Mesenchymal stem cell (in vitro differentiated cells and primary cell): ENCODE measurements at regions not wholly inside any gene's neighbourhood (a gene's known extent, or its start where the extent isn't known, plus 50 kb on each side); places are given as distances from the start of the nearest gene placed in this dataset.

ENCODE experiments used
- DNase-seq: peaks from one replicate; pipeline ENCODE4 v3.0.0-alpha.2; 2013
- H2AFZ ChIP-seq: one replicate; pipeline ENCODE4 v1.6.1; 2013; ENCODE audit warnings: low read depth, mild to moderate bottlenecking, control low read depth, inconsistent platforms, low read length, moderate library complexity
- H2AK5ac ChIP-seq: 2 replicates; pipeline ENCODE4 v1.6.1; 2013; ENCODE audit warnings: low read length, moderate library complexity, mild to moderate bottlenecking, inconsistent platforms; ENCODE audit not compliant: severe bottlenecking
- H2BK120ac ChIP-seq: one replicate; pipeline ENCODE4 v1.6.1; 2013; ENCODE audit warnings: low read depth, mild to moderate bottlenecking, inconsistent platforms, low read length, moderate library complexity
- H2BK12ac ChIP-seq, 2 experiments: one replicate each; pipeline ENCODE4 v1.6.1; 2013; ENCODE audit warnings: inconsistent platforms in 2 of 2, low read length in 2 of 2, mild to moderate bottlenecking in 2 of 2, moderate library complexity in 2 of 2, control low read depth in 1 of 2
- H2BK15ac ChIP-seq: one replicate; pipeline ENCODE4 v1.6.1; 2013; ENCODE audit warnings: mild to moderate bottlenecking, low read depth, inconsistent platforms; ENCODE audit not compliant: poor library complexity, severe bottlenecking
- H2BK5ac ChIP-seq: 2 replicates; pipeline ENCODE4 v1.6.1; 2013; ENCODE audit warnings: low read depth, mild to moderate bottlenecking, low read length, control low read depth, inconsistent platforms; ENCODE audit not compliant: poor library complexity, severe bottlenecking
- H3K14ac ChIP-seq, 2 experiments: one replicate each; pipeline ENCODE4 v1.6.1; 2013; ENCODE audit warnings: inconsistent platforms in 2 of 2, low read length in 2 of 2, control low read depth in 1 of 2, mild to moderate bottlenecking in 1 of 2, moderate library complexity in 1 of 2
- H3K18ac ChIP-seq, 2 experiments: one replicate each; pipeline ENCODE4 v1.6.1; 2013; ENCODE audit warnings: inconsistent platforms in 2 of 2, low read length in 2 of 2, control low read depth in 1 of 2, low read depth in 1 of 2, mild to moderate bottlenecking in 1 of 2
- H3K23ac ChIP-seq, 2 experiments: one replicate each; pipeline ENCODE4 v1.6.1; 2013; ENCODE audit warnings: inconsistent platforms in 2 of 2, low read length in 2 of 2, mild to moderate bottlenecking in 2 of 2, moderate library complexity in 2 of 2, control low read depth in 1 of 2
- H3K27ac ChIP-seq: 2 replicates; pipeline ENCODE4 v1.5.1; 2013; ENCODE audit warnings: mild to moderate bottlenecking, moderate library complexity, low read length, control low read depth, inconsistent platforms; ENCODE audit not compliant: poor library complexity, severe bottlenecking
- H3K27me3 ChIP-seq, 2 experiments: 2 replicates each; pipeline versions ENCODE4 v1.6.1 to v1.7.0; 2013; ENCODE audit warnings: low read length in 2 of 2, mild to moderate bottlenecking in 2 of 2, moderate library complexity in 2 of 2, control low read depth in 1 of 2, inconsistent platforms in 1 of 2; ENCODE audit not compliant: control insufficient read depth in 1 of 2, insufficient read depth in 1 of 2
- H3K36me3 ChIP-seq, 2 experiments: 2 replicates each; pipeline versions ENCODE4 v1.6.1 to v1.7.0; 2013; ENCODE audit warnings: low read length in 2 of 2, control low read depth in 1 of 2, inconsistent platforms in 1 of 2, low read depth in 1 of 2, mild to moderate bottlenecking in 1 of 2; ENCODE audit not compliant: insufficient read depth in 2 of 2, control insufficient read depth in 1 of 2
- H3K4ac ChIP-seq, 2 experiments: one replicate each; pipeline ENCODE4 v1.6.1; 2013; ENCODE audit warnings: inconsistent platforms in 2 of 2, low read length in 2 of 2, mild to moderate bottlenecking in 2 of 2, moderate library complexity in 2 of 2, control low read depth in 1 of 2, low read depth in 1 of 2
- H3K4me1 ChIP-seq: 2 replicates; pipeline ENCODE4 v1.6.1; 2013; ENCODE audit warnings: low read depth, low read length, control low read depth; ENCODE audit not compliant: control insufficient read depth, insufficient read depth
- H3K4me2 ChIP-seq: 2 replicates; pipeline ENCODE4 v1.6.1; 2013; ENCODE audit warnings: low read length, mild to moderate bottlenecking, inconsistent platforms; ENCODE audit not compliant: poor library complexity, severe bottlenecking
- H3K4me3 ChIP-seq, 2 experiments: 2 replicates each; pipeline versions ENCODE4 v1.5.1 to v1.7.0; 2013; ENCODE audit warnings: low read length in 2 of 2, mild to moderate bottlenecking in 2 of 2, control low read depth in 1 of 2, low read depth in 1 of 2; ENCODE audit not compliant: insufficient read depth in 1 of 2
- H3K79me1 ChIP-seq: replicated peaks from 2 replicates; pipeline ENCODE4 v1.6.1; 2013; ENCODE audit warnings: mild to moderate bottlenecking, control low read depth, low read length, inconsistent platforms; ENCODE audit not compliant: poor library complexity, severe bottlenecking
- H3K9ac ChIP-seq: 2 replicates; pipeline ENCODE4 v1.7.0; 2013; ENCODE audit warnings: mild to moderate bottlenecking, low read length, moderate library complexity
- H3K9me3 ChIP-seq: 2 replicates; pipeline ENCODE4 v1.7.0; 2013; ENCODE audit warnings: mild to moderate bottlenecking, low read length; ENCODE audit not compliant: control insufficient read depth
- H4K8ac ChIP-seq: one replicate; pipeline ENCODE4 v1.6.1; 2013; ENCODE audit warnings: inconsistent platforms, mild to moderate bottlenecking, low read length, moderate library complexity
- H4K91ac ChIP-seq: one replicate; pipeline ENCODE4 v1.6.1; 2013; ENCODE audit warnings: mild to moderate bottlenecking, low read length, inconsistent platforms
- WGBS: methylation state at CpG from one replicate; pipeline ENCODE4 v1.1.7; 2013; ENCODE audit warnings: mixed read lengths; 5-methylcytosine and 5-hydroxymethylcytosine counted together

GRCh38 chr2:239695106-239695727 is 294.4 kb upstream of the HDAC4 start:
- no peak overlapping the region for H2BK15ac ChIP-seq
- H2BK5ac ChIP-seq = no peak overlapping the region
- H3K36me3 ChIP-seq = no peaks in the 10 kb centered on the region
- H2BK120ac ChIP-seq = no peak overlapping the region
- no peak overlapping the region for H3K27ac ChIP-seq
- no peak overlapping the region for H4K91ac ChIP-seq
- no peaks in the 10 kb centered on the region for H3K79me1 ChIP-seq
- H3K4ac ChIP-seq = no peak overlapping the region
- no peak overlapping the region for H2AK5ac ChIP-seq
- no peak overlapping the region for H3K4me3 ChIP-seq
- H3K9ac ChIP-seq = no peak overlapping the region
- no peak overlapping the region for H4K8ac ChIP-seq
- no peak overlapping the region for H3K18ac ChIP-seq
- 78% methylated on average over 6 of the region's 6 CpGs for WGBS
- no peak for DNase-seq
- no peaks in the 10 kb centered on the region for H3K9me3 ChIP-seq
- H3K23ac ChIP-seq = no peak overlapping the region
- H2AFZ ChIP-seq = no peak overlapping the region
- H3K14ac ChIP-seq = no peak overlapping the region
- H3K27me3 ChIP-seq = peaks cover 0 to 39% of the 10 kb centered on the region in 2 experiments
- no peak overlapping the region for H2BK12ac ChIP-seq
- H3K4me1 ChIP-seq = no peaks in the 10 kb centered on the region
- H3K4me2 ChIP-seq = no peak overlapping the region

- H3K4me2 ChIP-seq = no peak overlapping the region
- no peaks in the 10 kb centered on the region for H3K9me3 ChIP-seq
- no peak overlapping the region for H3K27ac ChIP-seq
- no peak overlapping the region for H3K18ac ChIP-seq
- no peak overlapping the region for H2BK12ac ChIP-seq
- H4K91ac ChIP-seq = no peak overlapping the region
- H2BK5ac ChIP-seq = no peak overlapping the region
- H2BK120ac ChIP-seq = no peak overlapping the region
- H2AK5ac ChIP-seq = no peak overlapping the region
- H3K14ac ChIP-seq = no peak overlapping the region
- H2BK15ac ChIP-seq = no peak overlapping the region
- no peaks in the 10 kb centered on the region for H3K36me3 ChIP-seq
- H2AFZ ChIP-seq = no peak overlapping the region
- H3K9ac ChIP-seq = no peak overlapping the region
- 33% methylated on average over 4 of the region's 4 CpGs for WGBS
- H4K8ac ChIP-seq = no peak overlapping the region
- no peak overlapping the region for H3K23ac ChIP-seq
- no peak overlapping the region for H3K4ac ChIP-seq
- H3K27me3 ChIP-seq = peaks cover 0 to 46% of the 10 kb centered on the region in 2 experiments
- no peaks in the 10 kb centered on the region for H3K4me1 ChIP-seq
- H3K79me1 ChIP-seq = no peaks in the 10 kb centered on the region
- H3K4me3 ChIP-seq = no peak overlapping the region
- DNase-seq = no peak
These were observed 293.7 kb upstream of the HDAC4 start for GRCh38 chr2:239694487-239694886.

DNA sequence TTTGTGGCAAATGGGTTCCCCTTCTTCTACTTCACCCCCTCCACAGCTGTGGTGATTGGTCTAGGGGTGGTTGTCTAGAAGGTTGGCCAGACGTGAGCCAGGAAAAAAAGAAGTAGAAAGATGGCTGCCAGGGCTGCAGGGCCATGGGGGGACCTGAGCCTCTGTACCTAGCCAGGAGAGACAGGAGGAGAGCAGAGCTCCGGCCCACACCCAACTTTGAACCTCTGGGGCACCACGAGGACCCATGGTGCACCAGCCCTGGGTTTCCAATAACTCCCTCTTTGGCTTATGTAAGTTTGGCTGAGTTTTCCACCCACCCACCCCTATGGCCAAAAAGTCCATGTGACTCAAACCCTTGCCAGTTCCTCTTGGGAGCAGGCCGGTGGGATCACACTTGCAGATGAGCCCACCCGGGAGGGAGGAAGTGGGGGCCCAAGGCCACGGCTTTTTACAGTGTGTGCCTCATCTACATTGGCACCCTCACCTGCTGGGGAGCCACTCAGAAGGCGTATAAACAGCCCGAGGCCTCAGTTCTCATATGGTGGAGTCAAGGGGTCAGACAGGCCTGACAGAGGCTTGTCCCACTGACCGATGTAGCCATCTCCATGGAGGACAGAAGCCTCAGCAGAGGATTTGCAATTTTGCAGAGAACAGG is 293.1 kb upstream of the HDAC4 start:
- WGBS = 69% methylated on average over 9 of the region's 9 CpGs
- H3K9ac ChIP-seq = no peak overlapping the region
- H4K91ac ChIP-seq = no peak overlapping the region

DNA sequence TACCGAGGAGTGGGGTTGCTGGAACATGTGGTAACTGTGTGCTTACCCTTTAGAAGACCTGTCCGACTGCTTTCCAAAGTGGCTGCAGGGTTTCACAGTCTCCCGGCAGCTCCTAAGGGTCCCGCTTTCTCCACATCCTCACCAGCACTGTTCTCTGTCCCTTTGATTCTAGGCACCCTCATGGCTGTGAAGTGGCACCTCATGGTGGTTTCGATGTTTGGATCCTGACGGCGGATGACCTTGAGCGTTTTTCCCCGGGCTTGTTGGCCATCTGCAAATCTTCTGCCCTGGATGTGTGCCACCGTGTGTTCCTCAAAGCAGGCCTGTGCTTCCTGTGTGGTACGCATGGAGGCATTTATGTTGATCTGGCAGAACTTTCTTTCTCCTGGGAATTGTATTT is 292.5 kb upstream of the HDAC4 start:
- Histone ChIP-seq H2AK5ac (no peak overlapping the region), H2BK120ac (no peak overlapping the region), H2BK12ac (no peak overlapping the region), H2BK15ac (no peak overlapping the region), H3K14ac (no peak overlapping the region), H3K27me3 (peaks cover 0 to 57% of the 10 kb centered on the region in 2 experiments), H3K27ac (no peak overlapping the region), H3K36me3 (no peaks in the 10 kb centered on the region), H2BK5ac (no peak overlapping the region), H3K4me1 (no peaks in the 10 kb centered on the region), H3K4ac (no peak overlapping the region), H2AFZ (no peak overlapping the region), H3K9ac (no peak overlapping the region), H3K4me2 (no peak overlapping the region), H3K23ac (no peak overlapping the region), H3K9me3 (no peaks in the 10 kb centered on the region), H3K18ac (no peak overlapping the region), H3K4me3 (no peak overlapping the region), H4K8ac (no peak overlapping the region), H3K79me1 (no peaks in the 10 kb centered on the region), H4K91ac (no peak overlapping the region)
- 81% methylated on average over 9 of the region's 11 CpGs for whole genome bisulfite sequencing
- DNase-seq = no peak

More for the DNA sequence above, 293.1 kb upstream of the HDAC4 start:
- H2BK12ac ChIP-seq = no peak overlapping the region
- H3K79me1 ChIP-seq = no peaks in the 10 kb centered on the region
- H3K4ac ChIP-seq = no peak overlapping the region
- H2AFZ ChIP-seq = no peak overlapping the region
- no peak overlapping the region for H3K4me2 ChIP-seq
- no peak overlapping the region for H4K8ac ChIP-seq
- no peak overlapping the region for H2BK120ac ChIP-seq
- H2BK5ac ChIP-seq = no peak overlapping the region
- no peak overlapping the region for H3K18ac ChIP-seq
- no peak overlapping the region for H3K14ac ChIP-seq
- H3K36me3 ChIP-seq = no peaks in the 10 kb centered on the region
- H3K4me1 ChIP-seq = no peaks in the 10 kb centered on the region
- no peak overlapping the region for H3K23ac ChIP-seq
- DNase-seq = no peak
- no peak overlapping the region for H2BK15ac ChIP-seq
- H3K9me3 ChIP-seq = no peaks in the 10 kb centered on the region
- no peak overlapping the region for H2AK5ac ChIP-seq
- no peak overlapping the region for H3K4me3 ChIP-seq
- H3K27ac ChIP-seq = no peak overlapping the region
- H3K27me3 ChIP-seq = peaks cover 0 to 52% of the 10 kb centered on the region in 2 experiments
